SK-N-MC (cell line): ENCODE measurements at regions not wholly inside any gene's neighbourhood (a gene's known extent, or its start where the extent isn't known, plus 50 kb on each side); places are given as distances from the start of the nearest gene placed in this dataset.

ENCODE experiments used
- EZH2 ChIP-seq: fragments of 200-600 bp; sonication (generic); IDR thresholded peaks from one replicate; pipeline ENCODE4 v1.6.1; 2017; ENCODE audit warnings: antibody characterized with exemption
- POLR2AphosphoS5 ChIP-seq: IDR thresholded peaks from 2 replicates; pipeline ENCODE4 v1.6.1; 2012; ENCODE audit warnings: mild to moderate bottlenecking, low read depth, low read length, borderline replicate concordance

- TF ChIP-seq EZH2 (no peak), POLR2AphosphoS5 (no peak)
Measured at GRCh38 chr4:152028131-152028530, 267.3 kb upstream of the GATB start.
